ENCODE measurements at regions not wholly inside any gene's neighbourhood (a gene's known extent, or its start where the extent isn't known, plus 50 kb on each side); places are given as distances from the start of the nearest gene placed in this dataset.

DNA sequence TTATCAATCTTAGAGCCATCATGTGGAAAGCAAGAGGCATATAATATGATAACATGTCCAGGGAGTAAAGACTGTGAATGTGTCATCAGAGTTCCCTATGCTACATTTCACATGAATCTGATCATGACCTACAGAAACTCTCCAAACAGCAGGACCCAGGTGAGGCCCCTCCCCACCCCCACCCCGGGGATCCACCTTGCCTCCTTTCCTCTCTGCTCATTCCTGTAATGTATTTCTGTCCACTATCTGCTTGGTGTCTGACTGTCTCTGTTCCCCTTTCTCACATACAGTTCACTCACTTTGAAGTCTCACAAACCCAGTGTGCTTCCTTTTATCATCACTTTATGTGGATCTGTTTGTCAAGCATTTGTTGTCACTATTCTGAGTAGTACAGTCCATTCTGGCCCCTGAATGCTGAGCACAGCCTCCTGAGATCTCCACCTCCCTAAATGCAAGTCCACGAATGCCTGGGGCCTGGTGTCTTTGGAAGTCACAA is 76.4 kb upstream of the SMARCA2 start:
- TF ChIP-seq MYC (IDR thresholded peaks at IDR 0.05; ENCODE audit: low read depth, low read length) = no peak
- TF ChIP-seq CTCF (IDR thresholded peaks at IDR 0.05; ENCODE audit: low read depth, low read length) = no peak
- TF ChIP-seq, protein P1, sequence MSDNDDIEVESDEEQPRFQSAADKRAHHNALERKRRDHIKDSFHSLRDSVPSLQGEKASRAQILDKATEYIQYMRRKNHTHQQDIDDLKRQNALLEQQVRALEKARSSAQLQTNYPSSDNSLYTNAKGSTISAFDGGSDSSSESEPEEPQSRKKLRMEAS (IDR thresholded peaks at IDR 0.05; ENCODE audit: low read depth, low read length) = no peak
- no peak for TF ChIP-seq POLR2A (IDR thresholded peaks at IDR 0.05; ENCODE audit: extremely low read depth, insufficient read length)
- no peak for DNase-seq (ENCODE audit: low read depth)
- H3K4me3 ChIP-seq (ENCODE audit: low read depth, low read length) = no peak overlapping the region

GRCh38 chr9:1939466-1939865 is 75.7 kb upstream of the SMARCA2 start:
- no peak overlapping the region for H3K4me3 ChIP-seq (ENCODE audit: low read depth, low read length)
- TF ChIP-seq CTCF (IDR thresholded peaks at IDR 0.05; ENCODE audit: low read depth, low read length) (no peak), MYC (IDR thresholded peaks at IDR 0.05; ENCODE audit: low read depth, low read length) (no peak), POLR2A (IDR thresholded peaks at IDR 0.05; ENCODE audit: extremely low read depth, insufficient read length) (no peak)
- TF ChIP-seq, protein P1 (IDR thresholded peaks at IDR 0.05; ENCODE audit: low read depth, low read length) = no peak
- no peak for DNase-seq (ENCODE audit: low read depth)

GRCh38 chr9:1939926-1940368 is 75.2 kb upstream of the SMARCA2 start:
- peak; percentile 51 for DNase-seq (ENCODE audit: low read depth)
- TF ChIP-seq MYC (IDR thresholded peaks at IDR 0.05; ENCODE audit: low read depth, low read length) = no peak
- TF ChIP-seq CTCF (IDR thresholded peaks at IDR 0.05; ENCODE audit: low read depth, low read length) = peak; percentile 97
- no peak overlapping the region for H3K4me3 ChIP-seq (ENCODE audit: low read depth, low read length)

GRCh38 chr9:1941989-1942388 is 73.2 kb upstream of the SMARCA2 start:
- TF ChIP-seq CTCF (IDR thresholded peaks at IDR 0.05; ENCODE audit: low read depth, low read length) = no peak
- no peak for TF ChIP-seq POLR2A (IDR thresholded peaks at IDR 0.05; ENCODE audit: extremely low read depth, insufficient read length)
- TF ChIP-seq, protein P1 (IDR thresholded peaks at IDR 0.05; ENCODE audit: low read depth, low read length) = no peak
- no peak overlapping the region for H3K4me3 ChIP-seq (ENCODE audit: low read depth, low read length)
- no peak for DNase-seq (ENCODE audit: low read depth)

GRCh38 chr9:1946526-1947283 is 68.4 kb upstream of the SMARCA2 start:
- DNase-seq (ENCODE audit: low read depth) = no peak
- H3K4me3 ChIP-seq (ENCODE audit: low read depth, low read length) = no peak overlapping the region
- TF ChIP-seq POLR2A (IDR thresholded peaks at IDR 0.05; ENCODE audit: extremely low read depth, insufficient read length) (no peak), CTCF (IDR thresholded peaks at IDR 0.05; ENCODE audit: low read depth, low read length) (no peak), MYC (IDR thresholded peaks at IDR 0.05; ENCODE audit: low read depth, low read length) (no peak)
- TF ChIP-seq, protein P1 (IDR thresholded peaks at IDR 0.05; ENCODE audit: low read depth, low read length) = no peak

All from NB4 (cell line).